ENCODE measurements at regions not wholly inside any gene's neighbourhood (a gene's known extent, or its start where the extent isn't known, plus 50 kb on each side); places are given as distances from the start of the nearest gene placed in this dataset.

DNA sequence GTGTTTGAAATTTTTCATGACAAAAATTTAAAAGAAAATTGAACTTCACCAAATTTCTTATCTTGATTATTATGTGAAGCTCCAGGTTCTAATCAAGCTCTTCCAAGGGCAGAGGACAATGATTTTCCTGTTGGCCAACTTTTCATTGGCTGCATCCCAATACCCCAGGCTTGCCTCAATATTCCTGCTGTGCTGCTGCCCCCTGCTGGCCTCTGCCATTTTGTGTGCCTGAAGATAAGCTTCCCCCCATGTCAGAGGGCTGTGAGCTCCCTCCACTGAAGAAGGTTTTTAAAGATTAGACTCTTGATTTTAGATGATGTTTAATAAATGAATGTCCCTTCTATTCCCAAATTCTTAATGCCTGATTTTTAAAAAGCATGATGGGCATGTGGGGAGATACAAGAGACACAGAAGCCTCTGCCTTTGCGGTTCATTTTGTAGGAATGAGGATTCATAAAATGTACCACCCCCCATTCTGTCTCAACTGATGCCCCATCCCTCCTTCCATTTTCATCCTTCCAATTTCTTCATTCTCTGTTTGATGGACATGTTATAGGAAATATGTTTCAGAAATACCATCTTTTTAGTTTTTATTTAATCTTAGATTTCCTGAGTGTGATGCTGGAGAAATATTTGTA, 76.7 kb upstream of the RGS6 start:
- H3K4me1 Mint-ChIP-seq = peaks cover 5 to 6% of the 10 kb centered on the region in 2 donors
- WGBS (ENCODE audit: insufficient coverage) = no CpG with 5 or more reads among the region's 1 CpG
- no peaks in the 10 kb centered on the region for H3K9me3 Mint-ChIP-seq
- peaks cover 4% of the 10 kb centered on the region for H3K27me3 ChIP-seq (ENCODE audit: control insufficient read depth, insufficient read depth, low read length)
- H3K27ac ChIP-seq (ENCODE audit: low read length) = no peak overlapping the region
- H3K36me3 ChIP-seq (ENCODE audit: control insufficient read depth, insufficient read depth, low read length) = no peaks in the 10 kb centered on the region
- H3K27me3 Mint-ChIP-seq (ENCODE audit: low read depth in 2 of 2) = peaks cover 10 to 40% of the 10 kb centered on the region in 2 donors
- ATAC-seq = peak in 1 of 3 donors; percentile 43
- H3K27ac Mint-ChIP-seq = no peak overlapping the region
- peak in 1 of 2 donors; percentile 52 for DNase-seq
- no peaks in the 10 kb centered on the region for H3K4me1 ChIP-seq (ENCODE audit: control insufficient read depth, insufficient read depth, low read length)
- no peak overlapping the region for H3K4me3 ChIP-seq (ENCODE audit: low read length)
- TF ChIP-seq, protein P1, sequence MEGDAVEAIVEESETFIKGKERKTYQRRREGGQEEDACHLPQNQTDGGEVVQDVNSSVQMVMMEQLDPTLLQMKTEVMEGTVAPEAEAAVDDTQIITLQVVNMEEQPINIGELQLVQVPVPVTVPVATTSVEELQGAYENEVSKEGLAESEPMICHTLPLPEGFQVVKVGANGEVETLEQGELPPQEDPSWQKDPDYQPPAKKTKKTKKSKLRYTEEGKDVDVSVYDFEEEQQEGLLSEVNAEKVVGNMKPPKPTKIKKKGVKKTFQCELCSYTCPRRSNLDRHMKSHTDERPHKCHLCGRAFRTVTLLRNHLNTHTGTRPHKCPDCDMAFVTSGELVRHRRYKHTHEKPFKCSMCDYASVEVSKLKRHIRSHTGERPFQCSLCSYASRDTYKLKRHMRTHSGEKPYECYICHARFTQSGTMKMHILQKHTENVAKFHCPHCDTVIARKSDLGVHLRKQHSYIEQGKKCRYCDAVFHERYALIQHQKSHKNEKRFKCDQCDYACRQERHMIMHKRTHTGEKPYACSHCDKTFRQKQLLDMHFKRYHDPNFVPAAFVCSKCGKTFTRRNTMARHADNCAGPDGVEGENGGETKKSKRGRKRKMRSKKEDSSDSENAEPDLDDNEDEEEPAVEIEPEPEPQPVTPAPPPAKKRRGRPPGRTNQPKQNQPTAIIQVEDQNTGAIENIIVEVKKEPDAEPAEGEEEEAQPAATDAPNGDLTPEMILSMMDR (IDR thresholded peaks at IDR 0.05) = peak; percentile 44
- H3K36me3 Mint-ChIP-seq = no peaks in the 10 kb centered on the region
- no peaks in the 10 kb centered on the region for H3K9me3 ChIP-seq (ENCODE audit: control insufficient read depth, insufficient read depth, low read length)
- no peak overlapping the region for H3K4me3 Mint-ChIP-seq
- intact Hi-C loops (cut with micrococcal nuclease) = loop anchor here (2.0 kb wide), 1 partner anchor 717 kb away; no protein-coding TSS in a partner anchor

- H3K4me3 Mint-ChIP-seq = no peak overlapping the region
- DNase-seq (no peak), ATAC-seq (no peak)
- 26% methylated on average over 9 of the region's 9 CpGs for WGBS (ENCODE audit: insufficient coverage)
- no peaks in the 10 kb centered on the region for H3K9me3 ChIP-seq (ENCODE audit: control insufficient read depth, insufficient read depth, low read length)
- H3K27me3 Mint-ChIP-seq (ENCODE audit: low read depth in 2 of 2) = peaks cover 16 to 47% of the 10 kb centered on the region in 2 donors
- H3K27ac Mint-ChIP-seq = no peak overlapping the region
- intact Hi-C loops (cut with micrococcal nuclease) = no loop called here
- H3K36me3 ChIP-seq (ENCODE audit: control insufficient read depth, insufficient read depth, low read length) = no peaks in the 10 kb centered on the region
- peaks cover 5 to 6% of the 10 kb centered on the region in 2 donors for H3K4me1 Mint-ChIP-seq
- peaks cover 4% of the 10 kb centered on the region for H3K27me3 ChIP-seq (ENCODE audit: control insufficient read depth, insufficient read depth, low read length)
- H3K36me3 Mint-ChIP-seq = no peaks in the 10 kb centered on the region
- no peaks in the 10 kb centered on the region for H3K9me3 Mint-ChIP-seq
- no peaks in the 10 kb centered on the region for H3K4me1 ChIP-seq (ENCODE audit: control insufficient read depth, insufficient read depth, low read length)
- H3K4me3 ChIP-seq (ENCODE audit: low read length) = no peak overlapping the region
- H3K27ac ChIP-seq (ENCODE audit: low read length) = no peak overlapping the region
- TF ChIP-seq, protein P1 (IDR thresholded peaks at IDR 0.05) = no peak
These were observed 75.9 kb upstream of the RGS6 start for GRCh38 chr14:71856199-71856919.

DNA sequence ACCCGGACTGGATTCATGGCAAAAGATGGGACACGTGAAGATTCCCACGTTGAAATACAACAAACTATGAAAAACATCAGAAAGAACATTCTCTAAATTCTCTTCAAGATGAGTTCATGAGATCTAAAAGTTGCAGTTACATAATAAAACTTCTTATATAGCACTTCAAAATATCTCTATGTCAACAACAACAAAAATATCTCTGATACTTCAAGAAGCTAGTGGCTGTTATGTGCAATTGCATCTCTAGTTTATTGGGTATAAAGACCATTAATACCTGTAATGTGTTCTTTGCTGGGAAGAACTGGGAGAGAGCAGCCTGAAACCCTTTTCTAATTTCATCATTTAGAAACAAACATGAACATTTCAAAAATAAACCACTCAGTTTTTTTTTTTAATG, 69.2 kb upstream of the RGS6 start:
- no peak overlapping the region for H3K4me3 Mint-ChIP-seq
- peaks cover 15 to 34% of the 10 kb centered on the region in 2 donors for H3K27me3 Mint-ChIP-seq (ENCODE audit: low read depth in 2 of 2)
- Histone ChIP-seq H3K27ac (ENCODE audit: low read length) (no peak overlapping the region), H3K4me3 (ENCODE audit: low read length) (no peak overlapping the region), H3K36me3 (ENCODE audit: control insufficient read depth, insufficient read depth, low read length) (no peaks in the 10 kb centered on the region), H3K4me1 (ENCODE audit: control insufficient read depth, insufficient read depth, low read length) (no peaks in the 10 kb centered on the region), H3K27me3 (ENCODE audit: control insufficient read depth, insufficient read depth, low read length) (no peaks in the 10 kb centered on the region), H3K9me3 (ENCODE audit: control insufficient read depth, insufficient read depth, low read length) (no peaks in the 10 kb centered on the region)
- 79% methylated on average over 3 of the region's 3 CpGs for WGBS (ENCODE audit: insufficient coverage)
- H3K27ac Mint-ChIP-seq = no peak overlapping the region
- TF ChIP-seq, protein P1 (IDR thresholded peaks at IDR 0.05) = no peak
- ATAC-seq (no peak), DNase-seq (no peak)
- H3K36me3 Mint-ChIP-seq = no peaks in the 10 kb centered on the region
- H3K4me1 Mint-ChIP-seq = no peaks in the 10 kb centered on the region
- intact Hi-C loops (cut with micrococcal nuclease) = no loop called here
- H3K9me3 Mint-ChIP-seq = no peaks in the 10 kb centered on the region
